ENCODE measurements at regions not wholly inside any gene's neighbourhood (a gene's known extent, or its start where the extent isn't known, plus 50 kb on each side); places are given as distances from the start of the nearest gene placed in this dataset.

- Histone ChIP-seq H2BK15ac (ENCODE audit: low read length) (no peak overlapping the region), H3K4ac (replicated peaks; ENCODE audit: insufficient read length, low read depth, low read length) (no peak overlapping the region), H3K36me3 (ENCODE audit: control insufficient read depth in 2 of 4, insufficient read depth in 4 of 4, low read length in 3 of 4) (no peaks in the 10 kb centered on the region), H3K9me3 (ENCODE audit: insufficient read depth in 2 of 2, low read depth in 1 of 2, low read length in 1 of 2) (no peaks in the 10 kb centered on the region; a peak in 1 of 4 replicates), H3K9ac (replicated peaks in 1 of 4; ENCODE audit: extremely low read depth in 1 of 4, low read depth in 3 of 4, low read length in 3 of 4) (no peak overlapping the region), H4K91ac (replicated peaks; ENCODE audit: insufficient read length, low read length) (no peak overlapping the region), H3K14ac (ENCODE audit: insufficient read length) (no peak overlapping the region), H3K23me2 (ENCODE audit: low read depth, low read length) (no peaks in the 10 kb centered on the region), H2BK12ac (ENCODE audit: low read depth, low read length) (no peak overlapping the region), H3K79me1 (ENCODE audit: low read depth, low read length) (no peaks in the 10 kb centered on the region), H2BK5ac (ENCODE audit: low read depth, low read length) (no peak overlapping the region), H3K4me1 (replicated peaks in 1 of 4; ENCODE audit: control insufficient read depth in 3 of 4, insufficient read depth in 4 of 4, low read length in 3 of 4) (no peaks in the 10 kb centered on the region), H4K5ac (ENCODE audit: insufficient read length, low read depth, low read length) (no peak overlapping the region), H4K20me1 (replicated peaks in 1 of 2; ENCODE audit: control insufficient read depth in 1 of 2, insufficient read depth in 2 of 2, low read length in 2 of 2) (no peaks in the 10 kb centered on the region), H3K27ac (ENCODE audit: low read depth, low read length) (no peak overlapping the region), H3K79me2 (ENCODE audit: control insufficient read depth in 1 of 2, insufficient read depth in 2 of 2, low read length in 2 of 2) (no peaks in the 10 kb centered on the region), H2AK5ac (ENCODE audit: low read depth, low read length) (no peak overlapping the region), H3K18ac (ENCODE audit: extremely low read depth, low read length) (no peak overlapping the region), H3K23ac (ENCODE audit: insufficient read length) (no peak overlapping the region), H2BK20ac (ENCODE audit: low read length) (no peak overlapping the region), H3K27me3 (replicated peaks in 1 of 4; ENCODE audit: control insufficient read depth in 3 of 4, extremely low read depth in 1 of 4, insufficient read depth in 3 of 4, low read length in 3 of 4) (no peaks in the 10 kb centered on the region), H3K4me3 (ENCODE audit: extremely low read depth in 1 of 4, insufficient read depth in 2 of 4, low read depth in 3 of 4, low read length in 4 of 4) (no peak overlapping the region), H3K4me2 (ENCODE audit: insufficient read depth in 1 of 2, low read depth in 2 of 2, low read length in 2 of 2) (no peak overlapping the region), H4K8ac (ENCODE audit: extremely low read depth, insufficient read depth, low read length) (no peak overlapping the region), H3K56ac (replicated peaks; ENCODE audit: insufficient read length, low read depth, low read length) (no peak overlapping the region), H2AFZ (ENCODE audit: low read length) (no peak overlapping the region), H2BK120ac (replicated peaks; ENCODE audit: low read depth, low read length) (no peak overlapping the region)
- TF ChIP-seq CREB1 (IDR thresholded peaks at IDR 0.05): no peak
- peak; percentile 20 to 28; a peak in 3 of 4 replicates for TF ChIP-seq RAD21 (IDR thresholded peaks at IDR 0.05 in 1 of 2, conservative IDR thresholded peaks at IDR 0.05 in 1 of 2; ENCODE audit: low read depth in 2 of 2, low read length in 2 of 2)
- peak in 1 of 3 experiments; percentile 5; a peak in 2 of 4 replicates for TF ChIP-seq CTCF (IDR thresholded peaks at IDR 0.05; ENCODE audit: control extremely low read depth in 1 of 3, insufficient read depth in 1 of 3, low read depth in 1 of 3, low read length in 3 of 3)
- no peak for TF ChIP-seq NRF1 (IDR thresholded peaks at IDR 0.05; ENCODE audit: low read depth, low read length)
- DNase-seq (ENCODE audit: low read depth in 1 of 2, low spot score in 2 of 2) (no peak), FAIRE-seq (no peak)
- POLR2A ChIA-PET (ENCODE audit: partially characterized antibody): no interaction called here
- CTCF ChIA-PET (ENCODE audit: partially characterized antibody): interaction anchor here (0.9 to 1.8 kb wide), 4 partner anchors 8 to 35 kb away, joined by 3 to 8 read pairs (median 4); no protein-coding TSS in a partner anchor
Measured at GRCh38 chr10:81116990-81117389, 579.3 kb downstream of the SH2D4B start.
